Adrenal gland (tissue), 5 donors: ENCODE measurements at regions not wholly inside any gene's neighbourhood (a gene's known extent, or its start where the extent isn't known, plus 50 kb on each side); places are given as distances from the start of the nearest gene placed in this dataset.

Source experiments
- POLR2A ChIP-seq, 2 donors: fragments of 450-650 bp; IDR thresholded peaks; one replicate each; pipeline ENCODE4 v1.6.1; 2017; ENCODE audit warnings: antibody characterized with exemption in 2 of 2, mild to moderate bottlenecking in 2 of 2, moderate library complexity in 1 of 2
- TF ChIP-seq, protein P1 (sequence below), 6 experiments: fragments of 450-650 bp in 4 of 6; fragments of 200-600 bp in 2 of 6; sonication (generic) in 1 of 6; IDR thresholded peaks; 1 replicate in 5 of 6; 2 replicates in 1 of 6; pipeline versions ENCODE4 v1.5.1 to v1.8.0; 2016 to 2021; ENCODE audit warnings: antibody characterized with exemption in 6 of 6, mild to moderate bottlenecking in 2 of 6, moderate library complexity in 1 of 6
- donor health status: DM: no; HTN: no; CAD: no.

DNA sequence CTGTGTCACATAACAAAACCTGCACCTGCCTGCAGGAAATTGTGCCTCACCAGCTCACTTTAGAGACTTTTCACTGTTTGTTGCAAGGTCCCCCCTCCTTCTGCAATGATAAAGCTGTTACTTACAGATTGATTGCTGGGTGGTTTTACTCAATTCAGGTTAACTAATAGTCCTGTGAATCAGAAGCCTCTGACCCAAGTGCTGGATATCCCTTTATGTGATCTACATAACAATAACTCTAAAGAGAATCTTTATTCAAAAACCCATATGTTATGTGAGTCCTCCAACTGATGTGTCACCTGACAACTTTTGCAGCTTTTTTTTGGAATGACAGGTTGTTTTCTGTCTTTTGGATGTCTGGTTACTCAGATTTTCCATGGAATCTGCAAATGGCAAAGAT, 2323.6 kb upstream of the TENM3 start:
- TF ChIP-seq, protein P1, sequence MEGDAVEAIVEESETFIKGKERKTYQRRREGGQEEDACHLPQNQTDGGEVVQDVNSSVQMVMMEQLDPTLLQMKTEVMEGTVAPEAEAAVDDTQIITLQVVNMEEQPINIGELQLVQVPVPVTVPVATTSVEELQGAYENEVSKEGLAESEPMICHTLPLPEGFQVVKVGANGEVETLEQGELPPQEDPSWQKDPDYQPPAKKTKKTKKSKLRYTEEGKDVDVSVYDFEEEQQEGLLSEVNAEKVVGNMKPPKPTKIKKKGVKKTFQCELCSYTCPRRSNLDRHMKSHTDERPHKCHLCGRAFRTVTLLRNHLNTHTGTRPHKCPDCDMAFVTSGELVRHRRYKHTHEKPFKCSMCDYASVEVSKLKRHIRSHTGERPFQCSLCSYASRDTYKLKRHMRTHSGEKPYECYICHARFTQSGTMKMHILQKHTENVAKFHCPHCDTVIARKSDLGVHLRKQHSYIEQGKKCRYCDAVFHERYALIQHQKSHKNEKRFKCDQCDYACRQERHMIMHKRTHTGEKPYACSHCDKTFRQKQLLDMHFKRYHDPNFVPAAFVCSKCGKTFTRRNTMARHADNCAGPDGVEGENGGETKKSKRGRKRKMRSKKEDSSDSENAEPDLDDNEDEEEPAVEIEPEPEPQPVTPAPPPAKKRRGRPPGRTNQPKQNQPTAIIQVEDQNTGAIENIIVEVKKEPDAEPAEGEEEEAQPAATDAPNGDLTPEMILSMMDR (IDR thresholded peaks at IDR 0.05), result no peak
- TF ChIP-seq POLR2A (IDR thresholded peaks at IDR 0.05), result no peak
